ENCODE measurements at regions not wholly inside any gene's neighbourhood (a gene's known extent, or its start where the extent isn't known, plus 50 kb on each side); places are given as distances from the start of the nearest gene placed in this dataset.

GRCh38 chr4:38386654-38387188, 277.3 kb upstream of the KLF3 start:
- no peak for TF ChIP-seq CTCF (conservative IDR thresholded peaks at IDR 0.05)
- TF ChIP-seq ZFX (IDR thresholded peaks at IDR 0.05), result no peak

All from C4-2B (cell line).